ENCODE measurements at regions not wholly inside any gene's neighbourhood (a gene's known extent, or its start where the extent isn't known, plus 50 kb on each side); places are given as distances from the start of the nearest gene placed in this dataset.

GRCh38 chr11:112529071-112529470 lies 268.4 kb upstream of the PLET1 start:
- Mint-ChIP-seq H3K4me3 (ENCODE audit: unreplicated experiment) (no peak overlapping the region), H3K4me1 (ENCODE audit: unreplicated experiment) (peaks cover 33% of the 10 kb centered on the region), H3K27ac (ENCODE audit: unreplicated experiment) (no peak overlapping the region), H3K36me3 (ENCODE audit: unreplicated experiment) (no peaks in the 10 kb centered on the region), H3K27me3 (ENCODE audit: unreplicated experiment) (peaks cover 10% of the 10 kb centered on the region), H3K9me3 (ENCODE audit: unreplicated experiment) (no peaks in the 10 kb centered on the region)
- DNase-seq (ENCODE audit: extremely low spot score, unreplicated experiment), result no peak
- TF ChIP-seq CTCF (IDR thresholded peaks at IDR 0.05), result no peak

- H3K36me3 Mint-ChIP-seq (ENCODE audit: unreplicated experiment), result no peaks in the 10 kb centered on the region
- H3K27me3 Mint-ChIP-seq (ENCODE audit: unreplicated experiment), result peaks cover 38% of the 10 kb centered on the region
- H3K9me3 Mint-ChIP-seq (ENCODE audit: unreplicated experiment), result no peaks in the 10 kb centered on the region
- H3K4me3 Mint-ChIP-seq (ENCODE audit: unreplicated experiment), result no peak overlapping the region
- H3K27ac Mint-ChIP-seq (ENCODE audit: unreplicated experiment), result no peak overlapping the region
- peaks cover 6% of the 10 kb centered on the region for H3K4me1 Mint-ChIP-seq (ENCODE audit: unreplicated experiment)
- no peak for DNase-seq (ENCODE audit: extremely low spot score, unreplicated experiment)
- TF ChIP-seq CTCF (IDR thresholded peaks at IDR 0.05), result no peak
These were observed 271.8 kb upstream of the PLET1 start for GRCh38 chr11:112532506-112532905.

GRCh38 chr11:112533682-112534081 lies 273.0 kb upstream of the PLET1 start:
- no peaks in the 10 kb centered on the region for H3K36me3 Mint-ChIP-seq (ENCODE audit: unreplicated experiment)

GRCh38 chr11:112534208-112534607 lies 273.5 kb upstream of the PLET1 start:
- H3K9me3 Mint-ChIP-seq (ENCODE audit: unreplicated experiment), result no peaks in the 10 kb centered on the region
- no peak overlapping the region for H3K4me3 Mint-ChIP-seq (ENCODE audit: unreplicated experiment)
- H3K27ac Mint-ChIP-seq (ENCODE audit: unreplicated experiment), result no peak overlapping the region
- peaks cover 1% of the 10 kb centered on the region for H3K4me1 Mint-ChIP-seq (ENCODE audit: unreplicated experiment)
- no peaks in the 10 kb centered on the region for H3K36me3 Mint-ChIP-seq (ENCODE audit: unreplicated experiment)
- TF ChIP-seq CTCF (IDR thresholded peaks at IDR 0.05), result no peak
- H3K27me3 Mint-ChIP-seq (ENCODE audit: unreplicated experiment), result peaks cover 46% of the 10 kb centered on the region
- DNase-seq (ENCODE audit: extremely low spot score, unreplicated experiment), result no peak

More at GRCh38 chr11:112533682-112534081, 273.0 kb upstream of the PLET1 start:
- no peak for TF ChIP-seq CTCF (IDR thresholded peaks at IDR 0.05)
- DNase-seq (ENCODE audit: extremely low spot score, unreplicated experiment), result no peak
- H3K27ac Mint-ChIP-seq (ENCODE audit: unreplicated experiment), result no peak overlapping the region
- no peaks in the 10 kb centered on the region for H3K9me3 Mint-ChIP-seq (ENCODE audit: unreplicated experiment)
- peaks cover 2% of the 10 kb centered on the region for H3K4me1 Mint-ChIP-seq (ENCODE audit: unreplicated experiment)
- no peak overlapping the region for H3K4me3 Mint-ChIP-seq (ENCODE audit: unreplicated experiment)
- H3K27me3 Mint-ChIP-seq (ENCODE audit: unreplicated experiment), result peaks cover 46% of the 10 kb centered on the region

- Mint-ChIP-seq H3K27me3 (ENCODE audit: unreplicated experiment) (peaks cover 49% of the 10 kb centered on the region), H3K9me3 (ENCODE audit: unreplicated experiment) (no peaks in the 10 kb centered on the region), H3K27ac (ENCODE audit: unreplicated experiment) (no peak overlapping the region), H3K4me1 (ENCODE audit: unreplicated experiment) (peaks cover 9% of the 10 kb centered on the region), H3K4me3 (ENCODE audit: unreplicated experiment) (no peak overlapping the region), H3K36me3 (ENCODE audit: unreplicated experiment) (no peaks in the 10 kb centered on the region)
- TF ChIP-seq CTCF (IDR thresholded peaks at IDR 0.05), result no peak
- no peak for DNase-seq (ENCODE audit: extremely low spot score, unreplicated experiment)
These were observed 276.4 kb upstream of the PLET1 start for GRCh38 chr11:112537026-112537425.
